ENCODE measurements at regions not wholly inside any gene's neighbourhood (a gene's known extent, or its start where the extent isn't known, plus 50 kb on each side); places are given as distances from the start of the nearest gene placed in this dataset.

- TF ChIP-seq CTCF (IDR thresholded peaks at IDR 0.05) (no peak), POLR2A (IDR thresholded peaks at IDR 0.05) (no peak)
Observed at GRCh38 chr13:44271031-44271455, 102.6 kb upstream of the SERP2 start.
